Hepatocyte (in vitro differentiated cells): ENCODE measurements at regions not wholly inside any gene's neighbourhood (a gene's known extent, or its start where the extent isn't known, plus 50 kb on each side); places are given as distances from the start of the nearest gene placed in this dataset.

Experiments
- DNase-seq: peaks from one replicate; pipeline ENCODE4 v3.0.0-alpha.2; 2016; ENCODE audit warnings: low spot score
- H2AFZ ChIP-seq: fragments of 200-600 bp; sonication (generic); 2 replicates; pipeline ENCODE4 v1.6.0; 2016; ENCODE audit warnings: antibody characterized with exemption, mild to moderate bottlenecking
- H3K27ac ChIP-seq: fragments of 200-600 bp; sonication (generic); 2 replicates; pipeline ENCODE4 v1.5.1; 2016; ENCODE audit warnings: mild to moderate bottlenecking
- H3K27me3 ChIP-seq: fragments of 200-600 bp; sonication (generic); 2 replicates; pipeline ENCODE4 v1.6.1; 2016
- H3K36me3 ChIP-seq: fragments of 200-600 bp; sonication (generic); replicated peaks from 2 replicates; pipeline ENCODE4 v1.5.1; 2016; ENCODE audit warnings: low read depth; ENCODE audit not compliant: insufficient read depth
- H3K4me1 ChIP-seq: fragments of 200-600 bp; sonication (generic); 2 replicates; pipeline ENCODE4 v1.5.1; 2016; ENCODE audit warnings: mild to moderate bottlenecking, moderate library complexity; ENCODE audit not compliant: insufficient read depth
- H3K4me2 ChIP-seq: fragments of 200-600 bp; sonication (generic); 2 replicates; pipeline ENCODE4 v1.6.0; 2016
- H3K4me3 ChIP-seq: fragments of 200-600 bp; sonication (generic); 2 replicates; pipeline ENCODE4 v1.5.1; 2016; ENCODE audit warnings: mild to moderate bottlenecking
- H3K79me2 ChIP-seq: fragments of 200-600 bp; sonication (generic); 2 replicates; pipeline ENCODE4 v1.6.0; 2017; ENCODE audit warnings: mild to moderate bottlenecking
- H3K9me2 ChIP-seq: fragments of 200-600 bp; sonication (generic); replicated peaks from 2 replicates; pipeline ENCODE4 v1.6.0; 2017; ENCODE audit warnings: mild to moderate bottlenecking; ENCODE audit not compliant: insufficient read depth
- H3K9me3 ChIP-seq: fragments of 200-600 bp; sonication (generic); 2 replicates; pipeline ENCODE4 v1.5.1; 2016; ENCODE audit warnings: low read depth, mild to moderate bottlenecking
- H4K20me1 ChIP-seq: fragments of 200-600 bp; sonication (generic); 2 replicates; pipeline ENCODE4 v1.6.0; 2016; ENCODE audit warnings: mild to moderate bottlenecking; ENCODE audit not compliant: insufficient read depth, poor library complexity, severe bottlenecking
- EZH2 ChIP-seq: fragments of 200-600 bp; sonication (generic); IDR thresholded peaks from 2 replicates; pipeline ENCODE4 v1.6.1; 2016; ENCODE audit warnings: antibody characterized with exemption, mild to moderate bottlenecking, borderline replicate concordance
- EZH2phosphoT487 ChIP-seq: fragments of 200-600 bp; sonication (generic); IDR thresholded peaks from one replicate; pipeline ENCODE4 v1.6.1; 2018; ENCODE audit warnings: antibody characterized with exemption, mild to moderate bottlenecking, low read depth, moderate library complexity; ENCODE audit not compliant: unreplicated experiment, severe bottlenecking
- WGBS: methylation state at CpG from one replicate; pipeline ENCODE4 v1.1.6; 2016; ENCODE audit warnings: low lambda C conversion rate; ENCODE audit errors: missing lambda C conversion rate; 5-methylcytosine and 5-hydroxymethylcytosine counted together
- TF ChIP-seq, protein P1 (sequence below): fragments of 200-600 bp; sonication (generic); IDR thresholded peaks from 2 replicates; pipeline ENCODE4 v1.5.1; 2016; ENCODE audit warnings: antibody characterized with exemption, mild to moderate bottlenecking; ENCODE audit not compliant: poor library complexity

DNA sequence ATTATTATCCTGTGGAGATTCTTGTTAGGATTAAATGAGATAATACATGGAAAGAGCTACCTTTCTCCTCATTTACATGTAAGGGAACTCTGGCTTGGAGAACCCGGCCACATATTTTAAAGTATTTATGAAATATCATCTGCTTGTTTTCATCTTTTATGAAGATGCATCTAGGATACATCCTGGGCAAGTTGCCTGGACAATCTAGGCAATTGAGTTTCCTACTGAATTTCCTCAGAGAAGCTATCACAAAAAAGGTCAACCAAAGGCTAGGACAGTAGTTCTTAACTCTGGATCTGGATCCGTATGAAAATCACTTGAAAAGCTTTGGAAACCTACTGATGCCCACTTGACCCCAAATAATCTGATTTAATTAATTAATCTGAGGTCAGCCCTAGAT is 140.7 kb downstream of the MTPAP start:
- Histone ChIP-seq H3K79me2 (no peaks in the 10 kb centered on the region), H3K9me3 (peaks cover 7% of the 10 kb centered on the region), H3K4me3 (no peak overlapping the region), H2AFZ (no peak overlapping the region), H3K36me3 (no peaks in the 10 kb centered on the region), H4K20me1 (no peaks in the 10 kb centered on the region), H3K4me1 (no peaks in the 10 kb centered on the region), H3K9me2 (no peaks in the 10 kb centered on the region), H3K27ac (no peak overlapping the region), H3K4me2 (no peak overlapping the region), H3K27me3 (no peaks in the 10 kb centered on the region)
- no peak for DNase-seq
- WGBS = 91% methylated on average over 2 of the region's 2 CpGs
- TF ChIP-seq EZH2 (no peak), EZH2phosphoT487 (no peak)
- TF ChIP-seq, protein P1, sequence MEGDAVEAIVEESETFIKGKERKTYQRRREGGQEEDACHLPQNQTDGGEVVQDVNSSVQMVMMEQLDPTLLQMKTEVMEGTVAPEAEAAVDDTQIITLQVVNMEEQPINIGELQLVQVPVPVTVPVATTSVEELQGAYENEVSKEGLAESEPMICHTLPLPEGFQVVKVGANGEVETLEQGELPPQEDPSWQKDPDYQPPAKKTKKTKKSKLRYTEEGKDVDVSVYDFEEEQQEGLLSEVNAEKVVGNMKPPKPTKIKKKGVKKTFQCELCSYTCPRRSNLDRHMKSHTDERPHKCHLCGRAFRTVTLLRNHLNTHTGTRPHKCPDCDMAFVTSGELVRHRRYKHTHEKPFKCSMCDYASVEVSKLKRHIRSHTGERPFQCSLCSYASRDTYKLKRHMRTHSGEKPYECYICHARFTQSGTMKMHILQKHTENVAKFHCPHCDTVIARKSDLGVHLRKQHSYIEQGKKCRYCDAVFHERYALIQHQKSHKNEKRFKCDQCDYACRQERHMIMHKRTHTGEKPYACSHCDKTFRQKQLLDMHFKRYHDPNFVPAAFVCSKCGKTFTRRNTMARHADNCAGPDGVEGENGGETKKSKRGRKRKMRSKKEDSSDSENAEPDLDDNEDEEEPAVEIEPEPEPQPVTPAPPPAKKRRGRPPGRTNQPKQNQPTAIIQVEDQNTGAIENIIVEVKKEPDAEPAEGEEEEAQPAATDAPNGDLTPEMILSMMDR = no peak

DNA sequence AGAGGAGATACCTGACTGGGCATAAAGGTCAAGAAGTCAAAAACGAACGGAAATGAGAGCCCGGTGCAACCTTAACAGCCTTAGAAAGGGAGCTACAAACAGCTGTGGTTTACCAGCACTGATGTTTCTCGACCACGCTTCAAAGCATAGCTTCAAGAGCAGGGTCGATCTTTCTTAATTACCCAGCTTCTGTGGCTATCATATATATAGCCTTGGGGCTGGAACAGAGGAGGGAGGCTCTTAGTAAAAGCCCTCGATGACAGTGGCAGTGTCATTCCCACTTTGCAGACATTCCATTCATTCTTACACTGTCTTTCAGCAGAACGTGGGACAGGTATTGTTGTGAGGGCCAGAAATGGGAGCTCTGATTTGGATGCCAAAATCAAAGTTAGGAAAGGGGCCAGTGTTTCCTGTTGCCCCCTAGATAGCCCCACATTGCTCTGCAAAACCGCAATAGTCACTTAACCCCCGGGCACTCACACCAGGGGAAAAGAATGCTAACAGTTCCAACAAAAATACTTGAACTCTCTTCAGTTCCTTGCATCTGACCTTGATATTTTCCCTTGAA is 141.5 kb downstream of the MTPAP start:
- H3K4me3 ChIP-seq = no peak overlapping the region
- 35% methylated on average over 10 of the region's 10 CpGs for WGBS
- no peak overlapping the region for H3K27ac ChIP-seq
- peaks cover 7% of the 10 kb centered on the region for H3K9me3 ChIP-seq
- no peak overlapping the region for H2AFZ ChIP-seq
- H3K4me1 ChIP-seq = no peaks in the 10 kb centered on the region
- H3K4me2 ChIP-seq = no peak overlapping the region
- H4K20me1 ChIP-seq = no peaks in the 10 kb centered on the region
- TF ChIP-seq EZH2 (no peak), EZH2phosphoT487 (no peak)
- TF ChIP-seq, protein P1 = no peak
- no peaks in the 10 kb centered on the region for H3K79me2 ChIP-seq
- H3K36me3 ChIP-seq = no peaks in the 10 kb centered on the region
- no peaks in the 10 kb centered on the region for H3K27me3 ChIP-seq
- H3K9me2 ChIP-seq = no peaks in the 10 kb centered on the region
- no peak for DNase-seq

DNA sequence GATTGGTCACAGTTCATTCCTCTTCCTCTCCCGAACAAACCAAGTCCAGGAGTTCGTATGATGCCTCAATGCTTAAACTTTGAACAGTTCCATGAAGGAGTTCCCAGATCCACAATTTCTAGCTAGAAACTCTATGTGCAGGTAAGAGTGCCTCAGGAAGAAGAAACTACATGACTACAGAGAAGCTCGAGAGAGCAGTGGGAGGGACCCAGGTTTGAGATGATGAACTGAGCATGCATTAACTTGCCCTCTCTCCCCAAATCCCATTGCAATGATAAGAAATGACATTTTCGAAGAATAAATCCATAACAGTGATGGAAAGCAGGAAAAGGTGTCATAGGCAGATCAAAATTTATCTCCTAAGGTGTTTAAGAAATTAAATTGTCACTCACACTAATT is 140.6 kb upstream of the JCAD start:
- no peak overlapping the region for H3K27ac ChIP-seq
- H3K9me3 ChIP-seq = peaks cover 7% of the 10 kb centered on the region
- H4K20me1 ChIP-seq = no peaks in the 10 kb centered on the region
- 87% methylated on average over 4 of the region's 4 CpGs for WGBS
- no peak overlapping the region for H3K4me2 ChIP-seq
- H2AFZ ChIP-seq = no peak overlapping the region
- no peak for DNase-seq
- H3K79me2 ChIP-seq = no peaks in the 10 kb centered on the region
- TF ChIP-seq EZH2 = no peak
- no peak for TF ChIP-seq EZH2phosphoT487
- TF ChIP-seq, protein P1 = no peak
- no peaks in the 10 kb centered on the region for H3K27me3 ChIP-seq
- H3K36me3 ChIP-seq = no peaks in the 10 kb centered on the region
- no peak overlapping the region for H3K4me3 ChIP-seq
- no peaks in the 10 kb centered on the region for H3K9me2 ChIP-seq
- H3K4me1 ChIP-seq = no peaks in the 10 kb centered on the region
